ENCODE measurements at regions not wholly inside any gene's neighbourhood (a gene's known extent, or its start where the extent isn't known, plus 50 kb on each side); places are given as distances from the start of the nearest gene placed in this dataset.

- Mint-ChIP-seq H3K4me1 (no peaks in the 10 kb centered on the region), H3K9me3 (peaks cover under 1% of the 10 kb centered on the region), H3K4me3 (no peak overlapping the region), H3K27me3 (ENCODE audit: low read depth) (no peaks in the 10 kb centered on the region), H3K27ac (no peak overlapping the region), H3K36me3 (no peaks in the 10 kb centered on the region)
- TF ChIP-seq, protein P1, sequence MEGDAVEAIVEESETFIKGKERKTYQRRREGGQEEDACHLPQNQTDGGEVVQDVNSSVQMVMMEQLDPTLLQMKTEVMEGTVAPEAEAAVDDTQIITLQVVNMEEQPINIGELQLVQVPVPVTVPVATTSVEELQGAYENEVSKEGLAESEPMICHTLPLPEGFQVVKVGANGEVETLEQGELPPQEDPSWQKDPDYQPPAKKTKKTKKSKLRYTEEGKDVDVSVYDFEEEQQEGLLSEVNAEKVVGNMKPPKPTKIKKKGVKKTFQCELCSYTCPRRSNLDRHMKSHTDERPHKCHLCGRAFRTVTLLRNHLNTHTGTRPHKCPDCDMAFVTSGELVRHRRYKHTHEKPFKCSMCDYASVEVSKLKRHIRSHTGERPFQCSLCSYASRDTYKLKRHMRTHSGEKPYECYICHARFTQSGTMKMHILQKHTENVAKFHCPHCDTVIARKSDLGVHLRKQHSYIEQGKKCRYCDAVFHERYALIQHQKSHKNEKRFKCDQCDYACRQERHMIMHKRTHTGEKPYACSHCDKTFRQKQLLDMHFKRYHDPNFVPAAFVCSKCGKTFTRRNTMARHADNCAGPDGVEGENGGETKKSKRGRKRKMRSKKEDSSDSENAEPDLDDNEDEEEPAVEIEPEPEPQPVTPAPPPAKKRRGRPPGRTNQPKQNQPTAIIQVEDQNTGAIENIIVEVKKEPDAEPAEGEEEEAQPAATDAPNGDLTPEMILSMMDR (IDR thresholded peaks at IDR 0.05; ENCODE audit: unreplicated experiment), result no peak
- no peak for DNase-seq (ENCODE audit: low spot score in 2 of 2, unreplicated experiment in 2 of 2)
Measured at GRCh38 chr4:175499735-175500352, 312.2 kb downstream of the GPM6A start.

- H3K4me3 Mint-ChIP-seq, result no peak overlapping the region
- DNase-seq (ENCODE audit: low spot score in 2 of 2, unreplicated experiment in 2 of 2), result no peak
- H3K36me3 Mint-ChIP-seq, result no peaks in the 10 kb centered on the region
- H3K27ac Mint-ChIP-seq, result no peak overlapping the region
- H3K9me3 Mint-ChIP-seq, result no peaks in the 10 kb centered on the region
- H3K4me1 Mint-ChIP-seq, result no peaks in the 10 kb centered on the region
- TF ChIP-seq, protein P1 (IDR thresholded peaks at IDR 0.05; ENCODE audit: unreplicated experiment), result no peak
- H3K27me3 Mint-ChIP-seq (ENCODE audit: low read depth), result no peaks in the 10 kb centered on the region
Measured at GRCh38 chr4:175504318-175504717, 307.7 kb downstream of the GPM6A start.

DNA sequence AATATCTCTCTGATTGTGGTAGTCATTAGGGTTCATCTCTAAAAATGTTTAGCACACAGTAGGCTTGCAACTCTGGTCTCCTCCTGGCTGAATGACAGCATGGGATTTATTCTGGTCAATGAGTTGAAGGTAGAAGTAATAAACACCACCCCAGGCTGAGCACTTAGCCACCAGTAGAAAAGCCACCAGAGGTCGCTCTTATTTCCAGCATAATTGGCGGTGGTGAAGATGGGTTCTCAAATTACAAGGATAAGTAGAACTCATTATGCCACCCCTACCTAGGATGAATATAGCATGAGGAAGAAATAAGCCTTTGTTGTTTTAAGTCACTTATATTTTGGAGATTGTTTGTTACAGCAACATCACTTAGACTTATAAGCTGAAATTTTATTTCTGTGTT is 302.7 kb downstream of the GPM6A start:
- Mint-ChIP-seq H3K27me3 (ENCODE audit: low read depth) (no peaks in the 10 kb centered on the region), H3K27ac (no peak overlapping the region), H3K36me3 (no peaks in the 10 kb centered on the region), H3K4me3 (no peak overlapping the region), H3K4me1 (peaks cover 4% of the 10 kb centered on the region), H3K9me3 (no peaks in the 10 kb centered on the region)
- no peak for DNase-seq (ENCODE audit: low spot score in 2 of 2, unreplicated experiment in 2 of 2)
- TF ChIP-seq, protein P1 (IDR thresholded peaks at IDR 0.05; ENCODE audit: unreplicated experiment), result no peak

- Mint-ChIP-seq H3K27ac (no peak overlapping the region), H3K36me3 (no peaks in the 10 kb centered on the region), H3K4me3 (no peak overlapping the region), H3K9me3 (no peaks in the 10 kb centered on the region), H3K27me3 (ENCODE audit: low read depth) (no peaks in the 10 kb centered on the region), H3K4me1 (peaks cover 4% of the 10 kb centered on the region)
- DNase-seq (ENCODE audit: low spot score in 2 of 2, unreplicated experiment in 2 of 2), result no peak
- TF ChIP-seq, protein P1 (IDR thresholded peaks at IDR 0.05; ENCODE audit: unreplicated experiment), result no peak
Measured at GRCh38 chr4:175511861-175512260, 300.2 kb downstream of the GPM6A start.

DNA sequence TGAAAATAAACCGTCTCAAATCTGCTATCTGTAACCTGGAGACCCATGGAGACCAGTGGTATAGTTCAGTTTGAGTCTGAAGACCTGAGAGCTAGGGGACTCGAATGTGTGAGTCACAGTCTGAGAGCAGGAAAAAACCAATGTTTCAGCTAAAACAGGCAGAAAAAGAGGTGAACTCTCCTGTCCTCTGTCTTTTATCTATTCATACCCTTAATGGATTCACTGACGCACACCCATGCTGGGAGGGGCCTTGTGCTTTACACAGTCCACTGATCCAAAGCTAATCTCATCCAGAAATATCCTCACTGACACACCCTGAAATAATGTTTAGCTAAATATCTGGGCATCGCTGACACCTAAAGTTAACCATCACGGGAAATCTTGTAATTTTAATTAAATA is 297.9 kb downstream of the GPM6A start:
- Mint-ChIP-seq H3K4me1 (peaks cover 4% of the 10 kb centered on the region), H3K9me3 (no peaks in the 10 kb centered on the region), H3K36me3 (no peaks in the 10 kb centered on the region), H3K4me3 (no peak overlapping the region), H3K27ac (no peak overlapping the region), H3K27me3 (ENCODE audit: low read depth) (no peaks in the 10 kb centered on the region)
- no peak for DNase-seq (ENCODE audit: low spot score in 2 of 2, unreplicated experiment in 2 of 2)
- TF ChIP-seq, protein P1 (IDR thresholded peaks at IDR 0.05; ENCODE audit: unreplicated experiment), result no peak

- TF ChIP-seq, protein P1 (IDR thresholded peaks at IDR 0.05; ENCODE audit: unreplicated experiment), result no peak
- Mint-ChIP-seq H3K4me3 (no peak overlapping the region), H3K4me1 (no peaks in the 10 kb centered on the region), H3K27me3 (ENCODE audit: low read depth) (no peaks in the 10 kb centered on the region), H3K36me3 (peaks cover 5% of the 10 kb centered on the region), H3K9me3 (peaks cover 12% of the 10 kb centered on the region), H3K27ac (no peak overlapping the region)
- no peak for DNase-seq (ENCODE audit: low spot score in 2 of 2, unreplicated experiment in 2 of 2)
Measured at GRCh38 chr4:175530655-175531054, 281.4 kb downstream of the GPM6A start.

Data from mesothelial cell of epicardium (in vitro differentiated cells).